ENCODE measurements at regions not wholly inside any gene's neighbourhood (a gene's known extent, or its start where the extent isn't known, plus 50 kb on each side); places are given as distances from the start of the nearest gene placed in this dataset.

DNA sequence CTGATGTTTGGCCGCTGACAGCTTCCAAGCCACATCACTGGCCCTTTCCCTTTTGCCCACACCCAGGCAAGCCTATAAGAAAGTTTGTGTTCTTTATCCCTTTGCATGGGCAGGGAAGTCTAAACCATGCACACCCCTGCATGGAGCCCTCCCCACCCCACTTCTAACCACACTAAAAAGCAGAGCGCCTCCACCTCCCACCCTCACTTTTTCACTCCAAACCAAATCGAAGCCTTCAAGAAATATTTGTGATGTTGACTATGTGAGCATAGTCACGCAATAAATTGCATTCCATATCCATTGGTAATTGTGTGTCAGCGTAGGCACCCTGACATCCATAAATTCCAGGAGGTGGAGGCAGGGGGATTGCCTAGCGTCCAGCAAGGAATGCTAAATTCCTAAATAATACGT, 104.4 kb upstream of the LSM14A start:
- DNase-seq = peak in 1 of 2 experiments; percentile 28
- no peak overlapping the region for H3K4me3 Mint-ChIP-seq (ENCODE audit: unreplicated experiment)
- no peak overlapping the region for H3K4me3 ChIP-seq (ENCODE audit: low read depth, low read length)
- POLR2A ChIA-PET = no interaction called here
- H3K36me3 Mint-ChIP-seq (ENCODE audit: insufficient read depth, unreplicated experiment) = peaks cover 7% of the 10 kb centered on the region
- CTCF ChIA-PET = no interaction called here
- TF ChIP-seq, protein P1, sequence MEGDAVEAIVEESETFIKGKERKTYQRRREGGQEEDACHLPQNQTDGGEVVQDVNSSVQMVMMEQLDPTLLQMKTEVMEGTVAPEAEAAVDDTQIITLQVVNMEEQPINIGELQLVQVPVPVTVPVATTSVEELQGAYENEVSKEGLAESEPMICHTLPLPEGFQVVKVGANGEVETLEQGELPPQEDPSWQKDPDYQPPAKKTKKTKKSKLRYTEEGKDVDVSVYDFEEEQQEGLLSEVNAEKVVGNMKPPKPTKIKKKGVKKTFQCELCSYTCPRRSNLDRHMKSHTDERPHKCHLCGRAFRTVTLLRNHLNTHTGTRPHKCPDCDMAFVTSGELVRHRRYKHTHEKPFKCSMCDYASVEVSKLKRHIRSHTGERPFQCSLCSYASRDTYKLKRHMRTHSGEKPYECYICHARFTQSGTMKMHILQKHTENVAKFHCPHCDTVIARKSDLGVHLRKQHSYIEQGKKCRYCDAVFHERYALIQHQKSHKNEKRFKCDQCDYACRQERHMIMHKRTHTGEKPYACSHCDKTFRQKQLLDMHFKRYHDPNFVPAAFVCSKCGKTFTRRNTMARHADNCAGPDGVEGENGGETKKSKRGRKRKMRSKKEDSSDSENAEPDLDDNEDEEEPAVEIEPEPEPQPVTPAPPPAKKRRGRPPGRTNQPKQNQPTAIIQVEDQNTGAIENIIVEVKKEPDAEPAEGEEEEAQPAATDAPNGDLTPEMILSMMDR (IDR thresholded peaks at IDR 0.05; ENCODE audit: insufficient read depth in 1 of 2, low read depth in 1 of 2, low read length in 1 of 2, severe bottlenecking in 1 of 2, unreplicated experiment in 1 of 2) = no peak
- BruUV-seq (replicated peaks) = no TSS peak
- H3K4me1 ChIP-seq = peaks cover 11% of the 10 kb centered on the region
- H3K9me3 Mint-ChIP-seq (ENCODE audit: unreplicated experiment) = no peaks in the 10 kb centered on the region
- H3K27ac Mint-ChIP-seq (ENCODE audit: unreplicated experiment) = peak overlapping the region; percentile 51
- intact Hi-C loops (cut with micrococcal nuclease; ENCODE audit: unreplicated experiment) = no loop called here
- no peaks in the 10 kb centered on the region for H3K36me3 ChIP-seq (ENCODE audit: control insufficient read depth, insufficient read depth, low read length)
- no peaks in the 10 kb centered on the region for H3K27me3 Mint-ChIP-seq (ENCODE audit: insufficient read depth, unreplicated experiment)
- no peaks in the 10 kb centered on the region for H3K27me3 ChIP-seq (replicated peaks; ENCODE audit: control insufficient read depth, insufficient read depth, low read length)
- no peaks in the 10 kb centered on the region for H3K9me3 ChIP-seq
- H3K4me1 Mint-ChIP-seq (ENCODE audit: low read depth, unreplicated experiment) = peaks cover 7% of the 10 kb centered on the region

DNA sequence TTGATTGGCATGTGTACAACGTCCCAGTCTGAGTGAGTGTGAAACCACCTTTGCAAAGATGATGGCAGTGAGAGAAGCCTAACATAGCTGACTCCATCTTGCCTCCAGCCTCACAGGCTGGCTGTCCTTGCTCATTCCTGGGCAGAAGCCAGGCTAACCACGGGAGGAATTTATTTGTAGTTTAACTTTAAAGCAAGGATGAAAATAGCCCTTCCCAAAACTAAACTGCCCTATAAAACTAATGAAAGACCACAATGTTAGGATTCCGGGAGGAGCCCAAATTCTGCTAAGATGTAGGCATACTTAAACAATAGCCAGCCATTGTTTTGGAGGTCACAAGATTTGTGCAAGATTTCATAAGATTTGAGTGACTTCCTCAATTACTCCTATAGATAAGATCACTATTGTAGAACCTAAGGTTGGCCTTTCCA, 96.6 kb upstream of the LSM14A start:
- Mint-ChIP-seq H3K27ac (ENCODE audit: unreplicated experiment) (no peak overlapping the region), H3K9me3 (ENCODE audit: unreplicated experiment) (no peaks in the 10 kb centered on the region), H3K36me3 (ENCODE audit: insufficient read depth, unreplicated experiment) (no peaks in the 10 kb centered on the region), H3K4me1 (ENCODE audit: low read depth, unreplicated experiment) (no peaks in the 10 kb centered on the region), H3K27me3 (ENCODE audit: insufficient read depth, unreplicated experiment) (no peaks in the 10 kb centered on the region), H3K4me3 (ENCODE audit: unreplicated experiment) (no peak overlapping the region)
- ChIA-PET POLR2A (no interaction called here), CTCF (no interaction called here)
- BruUV-seq (replicated peaks) = no TSS peak
- H3K9me3 ChIP-seq = peaks cover 4% of the 10 kb centered on the region; the same call in 1 of the 2 replicates
- intact Hi-C loops (cut with micrococcal nuclease; ENCODE audit: unreplicated experiment) = no loop called here
- no peak for DNase-seq
- H3K27me3 ChIP-seq (replicated peaks; ENCODE audit: control insufficient read depth, insufficient read depth, low read length) = no peaks in the 10 kb centered on the region; the same call in 1 of the 2 replicates
- TF ChIP-seq, protein P1 (IDR thresholded peaks at IDR 0.05; ENCODE audit: insufficient read depth in 1 of 2, low read depth in 1 of 2, low read length in 1 of 2, severe bottlenecking in 1 of 2, unreplicated experiment in 1 of 2) = no peak
- H3K4me1 ChIP-seq = no peaks in the 10 kb centered on the region
- H3K36me3 ChIP-seq (ENCODE audit: control insufficient read depth, insufficient read depth, low read length) = no peaks in the 10 kb centered on the region
- H3K4me3 ChIP-seq (ENCODE audit: low read depth, low read length) = no peak overlapping the region

DNA sequence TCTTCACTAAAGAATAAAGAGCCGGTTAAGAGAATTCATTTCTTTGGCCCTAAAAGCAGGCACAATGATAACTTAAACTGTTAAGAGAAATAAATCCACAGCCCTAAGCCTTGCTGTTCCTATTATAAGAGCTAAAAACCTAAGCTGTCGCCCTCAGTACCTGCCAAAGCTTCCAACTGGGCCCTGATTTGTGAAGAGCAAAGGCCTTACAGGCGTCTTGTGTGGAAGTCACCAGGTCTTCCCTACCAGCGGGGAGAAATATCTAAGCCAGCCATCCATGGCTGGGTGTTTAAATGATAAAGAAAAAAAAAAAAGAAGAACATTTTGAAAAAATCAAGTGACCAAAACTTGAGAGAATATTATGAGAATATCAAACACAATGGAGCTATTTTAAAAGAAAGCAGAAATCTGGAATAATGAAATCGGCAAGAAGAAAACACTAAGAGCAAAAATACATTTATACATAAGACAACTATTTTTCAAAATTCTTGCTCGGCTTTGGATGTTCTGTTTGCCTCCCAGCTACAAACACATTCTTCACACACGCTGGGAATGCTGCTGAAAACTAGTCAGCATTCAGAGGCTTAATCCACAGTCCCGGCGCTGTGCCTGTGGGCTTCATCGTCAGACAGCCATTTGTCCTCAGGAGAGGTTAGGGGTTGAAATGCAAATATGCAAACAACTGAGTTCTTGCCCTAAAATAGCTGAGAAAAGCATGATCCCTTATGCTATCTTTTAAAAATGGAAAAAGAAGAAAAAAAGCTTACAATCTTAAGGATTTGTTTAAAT, 89.8 kb upstream of the LSM14A start:
- H3K27me3 Mint-ChIP-seq (ENCODE audit: insufficient read depth, unreplicated experiment) = no peaks in the 10 kb centered on the region
- ChIA-PET POLR2A (no interaction called here), CTCF (no interaction called here)
- Histone ChIP-seq H3K4me1 (no peaks in the 10 kb centered on the region), H3K36me3 (ENCODE audit: control insufficient read depth, insufficient read depth, low read length) (no peaks in the 10 kb centered on the region), H3K27me3 (replicated peaks; ENCODE audit: control insufficient read depth, insufficient read depth, low read length) (no peaks in the 10 kb centered on the region), H3K9me3 (no peaks in the 10 kb centered on the region; the same call in 1 of the 2 replicates), H3K4me3 (ENCODE audit: low read depth, low read length) (no peak overlapping the region)
- DNase-seq = peak in 1 of 2 experiments; percentile 32
- no TSS peak for BruUV-seq (replicated peaks)
- H3K9me3 Mint-ChIP-seq (ENCODE audit: unreplicated experiment) = no peaks in the 10 kb centered on the region
- H3K36me3 Mint-ChIP-seq (ENCODE audit: insufficient read depth, unreplicated experiment) = no peaks in the 10 kb centered on the region
- no peak overlapping the region for H3K4me3 Mint-ChIP-seq (ENCODE audit: unreplicated experiment)
- H3K4me1 Mint-ChIP-seq (ENCODE audit: low read depth, unreplicated experiment) = no peaks in the 10 kb centered on the region
- no peak overlapping the region for H3K27ac Mint-ChIP-seq (ENCODE audit: unreplicated experiment)
- intact Hi-C loops (cut with micrococcal nuclease; ENCODE audit: unreplicated experiment) = no loop called here
- TF ChIP-seq, protein P1 (IDR thresholded peaks at IDR 0.05; ENCODE audit: insufficient read depth in 1 of 2, low read depth in 1 of 2, low read length in 1 of 2, severe bottlenecking in 1 of 2, unreplicated experiment in 1 of 2) = no peak

Measured in Caco-2 (cell line).